Liver (tissue), 8 donors: ENCODE measurements at regions not wholly inside any gene's neighbourhood (a gene's known extent, or its start where the extent isn't known, plus 50 kb on each side); places are given as distances from the start of the nearest gene placed in this dataset.

ENCODE experiments used
- DNase-seq: peaks from one replicate; pipeline ENCODE4 v3.0.0-alpha.2; 2017; ENCODE audit warnings: low spot score
- H3K27ac ChIP-seq, 2 donors: one replicate each; pipeline ENCODE4 v1.7.0; 2013; ENCODE audit warnings: inconsistent platforms in 2 of 2, low read length in 2 of 2, control low read depth in 1 of 2, low read depth in 1 of 2, mild to moderate bottlenecking in 1 of 2
- H3K27me3 ChIP-seq, 4 donors: one replicate each; pipeline versions ENCODE4 v1.6.1 to v1.7.0; 2013; ENCODE audit warnings: low read length in 3 of 4, inconsistent platforms in 1 of 4, mild to moderate bottlenecking in 1 of 4, moderate library complexity in 1 of 4; ENCODE audit not compliant: control insufficient read depth in 4 of 4, insufficient read depth in 4 of 4
- H3K36me3 ChIP-seq, 4 donors: one replicate each; pipeline versions ENCODE4 v1.6.1 to v1.7.0; 2013; ENCODE audit warnings: low read length in 3 of 4, mild to moderate bottlenecking in 3 of 4, low read depth in 1 of 4, moderate library complexity in 1 of 4; ENCODE audit not compliant: control insufficient read depth in 4 of 4, insufficient read depth in 3 of 4
- H3K4me1 ChIP-seq, 4 donors: one replicate each; pipeline versions ENCODE4 v1.6.1 to v1.7.0; 2013; ENCODE audit warnings: low read length in 3 of 4, mild to moderate bottlenecking in 3 of 4, moderate library complexity in 1 of 4; ENCODE audit not compliant: control insufficient read depth in 4 of 4, insufficient read depth in 4 of 4
- H3K4me3 ChIP-seq, 3 donors: one replicate each; pipeline versions ENCODE4 v1.6.1 to v1.7.0; 2013; ENCODE audit warnings: low read length in 3 of 3, control low read depth in 1 of 3, low read depth in 1 of 3, mild to moderate bottlenecking in 1 of 3
- H3K9ac ChIP-seq, 2 donors: one replicate each; pipeline ENCODE4 v1.7.0; 2013; ENCODE audit warnings: low read length in 2 of 2, mild to moderate bottlenecking in 2 of 2, moderate library complexity in 2 of 2, control low read depth in 1 of 2, low read depth in 1 of 2
- H3K9me3 ChIP-seq, 4 donors: one replicate each; pipeline versions ENCODE4 v1.6.1 to v1.7.0; 2013; ENCODE audit warnings: low read length in 3 of 4; ENCODE audit not compliant: control insufficient read depth in 4 of 4
- ATF3 ChIP-seq: IDR thresholded peaks from 2 replicates; pipeline ENCODE4 v1.6.1; 2016; ENCODE audit warnings: antibody characterized with exemption
- CTCF ChIP-seq: fragments of 150-350 bp; IDR thresholded peaks from 2 replicates; pipeline ENCODE4 v1.5.1; 2017; ENCODE audit warnings: improper control_type of control experiment, low read depth, low read length; ENCODE audit not compliant: missing input control
- EGR1 ChIP-seq, 2 donors: IDR thresholded peaks; 2 replicates each; pipeline ENCODE4 v1.6.1; 2016 to 2018; ENCODE audit warnings: antibody characterized with exemption in 2 of 2, low read depth in 2 of 2
- FOXA1 ChIP-seq: IDR thresholded peaks from 2 replicates; pipeline ENCODE4 v1.6.1; 2016; ENCODE audit warnings: antibody characterized with exemption
- GABPA ChIP-seq, 2 donors: IDR thresholded peaks in 1 of 2; conservative IDR thresholded peaks in 1 of 2; 2 replicates each; pipeline ENCODE4 v1.6.1; 2016; ENCODE audit warnings: antibody characterized with exemption in 2 of 2, mild to moderate bottlenecking in 1 of 2, moderate library complexity in 1 of 2
- HNF4A ChIP-seq, 2 donors: conservative IDR thresholded peaks; 2 replicates each; pipeline ENCODE4 v1.6.1; 2016; ENCODE audit warnings: antibody characterized with exemption in 2 of 2, mild to moderate bottlenecking in 2 of 2
- HNF4G ChIP-seq: IDR thresholded peaks from 2 replicates; pipeline ENCODE4 v1.6.1; 2016; ENCODE audit warnings: antibody characterized with exemption
- JUND ChIP-seq, 2 donors: IDR thresholded peaks; 2 replicates each; pipeline ENCODE4 v1.6.1; 2016; ENCODE audit warnings: antibody characterized with exemption in 2 of 2
- MAX ChIP-seq: IDR thresholded peaks from 2 replicates; pipeline ENCODE4 v1.6.1; 2016; ENCODE audit warnings: antibody characterized with exemption
- NR2F2 ChIP-seq: IDR thresholded peaks from 2 replicates; pipeline ENCODE4 v1.6.1; 2016; ENCODE audit warnings: antibody characterized with exemption
- RAD21 ChIP-seq, 2 donors: IDR thresholded peaks; 2 replicates each; pipeline ENCODE4 v1.6.1; 2016; ENCODE audit warnings: antibody characterized with exemption in 2 of 2, mild to moderate bottlenecking in 2 of 2
- REST ChIP-seq: IDR thresholded peaks from 2 replicates; pipeline ENCODE4 v1.6.1; 2016; ENCODE audit warnings: antibody characterized with exemption, mild to moderate bottlenecking
- RXRA ChIP-seq, 2 donors: IDR thresholded peaks; 2 replicates each; pipeline ENCODE4 v1.6.1; 2017 to 2018; ENCODE audit warnings: antibody characterized with exemption in 2 of 2, mild to moderate bottlenecking in 1 of 2
- SP1 ChIP-seq: IDR thresholded peaks from 2 replicates; pipeline ENCODE4 v1.6.1; 2018; ENCODE audit warnings: antibody characterized with exemption, mild to moderate bottlenecking
- TAF1 ChIP-seq: conservative IDR thresholded peaks from 2 replicates; pipeline ENCODE4 v1.6.1; 2016; ENCODE audit warnings: antibody characterized with exemption, mild to moderate bottlenecking
- WGBS: extraction: QIAGEN DNeasy Blood & Tissue Kit; methylation state at CpG from one replicate; pipeline ENCODE4 v1.1.7; 2013; 5-methylcytosine and 5-hydroxymethylcytosine counted together
- donor health status: healthy.
- donor health status: healthy.
- donor health status: healthy.
- donor health status: healthy.
- donor health status: healthy.

- WGBS = 70% methylated on average over 2 of the region's 2 CpGs
- H3K27ac ChIP-seq = no peak overlapping the region
- no peaks in the 10 kb centered on the region for H3K9me3 ChIP-seq
- TF ChIP-seq MAX (no peak), EGR1 (IDR thresholded peaks at IDR 0.05; ENCODE audit: low read depth in 2 of 2) (no peak), SP1 (no peak), CTCF (no peak), TAF1 (no peak)
- no peak for DNase-seq
- H3K36me3 ChIP-seq = no peaks in the 10 kb centered on the region
- no peaks in the 10 kb centered on the region for H3K27me3 ChIP-seq
- H3K9ac ChIP-seq = no peak overlapping the region
- H3K4me1 ChIP-seq = no peaks in the 10 kb centered on the region
- no peak overlapping the region for H3K4me3 ChIP-seq
Observed at GRCh38 chr2:221016551-221016950, 555.6 kb downstream of the EPHA4 start.

- H3K4me1 ChIP-seq = no peaks in the 10 kb centered on the region
- no peak for DNase-seq
- no peak overlapping the region for H3K9ac ChIP-seq
- no peak overlapping the region for H3K4me3 ChIP-seq
- WGBS = 42% methylated on average over 1 of the region's 1 CpG
- H3K9me3 ChIP-seq = no peaks in the 10 kb centered on the region
- H3K36me3 ChIP-seq = no peaks in the 10 kb centered on the region
- H3K27ac ChIP-seq = no peak overlapping the region
- no peak for TF ChIP-seq SP1
- TF ChIP-seq TAF1 = no peak
- TF ChIP-seq ATF3 = no peak
- TF ChIP-seq HNF4G = no peak
- TF ChIP-seq RXRA (IDR thresholded peaks at IDR 0.05) = no peak
- TF ChIP-seq HNF4A (conservative IDR thresholded peaks at IDR 0.05) = no peak
- no peak for TF ChIP-seq RAD21 (IDR thresholded peaks at IDR 0.05)
- TF ChIP-seq NR2F2 = no peak
- no peak for TF ChIP-seq GABPA (IDR thresholded peaks at IDR 0.05 in 1 of 2, conservative IDR thresholded peaks at IDR 0.05 in 1 of 2)
- no peaks in the 10 kb centered on the region for H3K27me3 ChIP-seq
Observed at GRCh38 chr2:221018262-221018661, 553.8 kb downstream of the EPHA4 start.

- H3K9me3 ChIP-seq = no peaks in the 10 kb centered on the region
- no peaks in the 10 kb centered on the region for H3K36me3 ChIP-seq
- no peak overlapping the region for H3K4me3 ChIP-seq
- no peaks in the 10 kb centered on the region for H3K4me1 ChIP-seq
- no peaks in the 10 kb centered on the region for H3K27me3 ChIP-seq
- whole genome bisulfite sequencing = 55% methylated on average over 5 of the region's 5 CpGs
- TF ChIP-seq NR2F2 (no peak), REST (no peak), RXRA (IDR thresholded peaks at IDR 0.05) (no peak), RAD21 (IDR thresholded peaks at IDR 0.05) (no peak), HNF4G (no peak), JUND (IDR thresholded peaks at IDR 0.05) (no peak), EGR1 (IDR thresholded peaks at IDR 0.05; ENCODE audit: low read depth in 2 of 2) (no peak), FOXA1 (no peak), ATF3 (no peak), GABPA (IDR thresholded peaks at IDR 0.05 in 1 of 2, conservative IDR thresholded peaks at IDR 0.05 in 1 of 2) (no peak), MAX (no peak)
- no peak overlapping the region for H3K27ac ChIP-seq
- DNase-seq = no peak
- H3K9ac ChIP-seq = no peak overlapping the region
Observed at GRCh38 chr2:221019668-221020067, 552.4 kb downstream of the EPHA4 start.
